Smooth muscle cell (in vitro differentiated cells): ENCODE measurements at regions not wholly inside any gene's neighbourhood (a gene's known extent, or its start where the extent isn't known, plus 50 kb on each side); places are given as distances from the start of the nearest gene placed in this dataset.

ENCODE experiments used
- DNase-seq: peaks from one replicate; lab custom pipeline; 2025; ENCODE audit not compliant: unreplicated experiment; lab: John Stamatoyannopoulos, UW
- H2AFZ ChIP-seq: fragments of 200-600 bp; sonication (generic); 2 replicates; pipeline ENCODE4 v1.6.0; 2016; ENCODE audit warnings: antibody characterized with exemption, low read depth, mild to moderate bottlenecking
- H3F3A ChIP-seq: fragments of 200-600 bp; sonication (generic); 2 replicates; pipeline ENCODE4 v1.6.0; 2017; ENCODE audit warnings: antibody characterized with exemption, low read depth
- H3K27ac ChIP-seq: fragments of 200-600 bp; sonication (generic); 2 replicates; pipeline ENCODE4 v1.5.1; 2016; ENCODE audit warnings: low read depth, mild to moderate bottlenecking
- H3K27me3 ChIP-seq: fragments of 200-600 bp; sonication (generic); 2 replicates; pipeline ENCODE4 v1.6.1; 2016; ENCODE audit warnings: low read depth, mild to moderate bottlenecking
- H3K36me3 ChIP-seq: fragments of 200-600 bp; sonication (generic); 2 replicates; pipeline ENCODE4 v1.5.1; 2016; ENCODE audit warnings: low read depth
- H3K4me1 ChIP-seq: fragments of 200-600 bp; sonication (generic); 2 replicates; pipeline ENCODE4 v1.5.1; 2016; ENCODE audit warnings: low read depth
- H3K4me2 ChIP-seq: fragments of 200-600 bp; sonication (generic); 2 replicates; pipeline ENCODE4 v1.6.0; 2016; ENCODE audit warnings: mild to moderate bottlenecking
- H3K4me3 ChIP-seq: fragments of 200-600 bp; sonication (generic); 2 replicates; pipeline ENCODE4 v1.5.1; 2016; ENCODE audit warnings: mild to moderate bottlenecking
- H3K79me2 ChIP-seq: fragments of 200-600 bp; sonication (generic); 2 replicates; pipeline ENCODE4 v1.6.0; 2016; ENCODE audit warnings: low read depth, mild to moderate bottlenecking
- H3K9ac ChIP-seq: fragments of 200-600 bp; sonication (generic); 2 replicates; pipeline ENCODE4 v1.6.0; 2016; ENCODE audit warnings: low read depth
- H3K9me3 ChIP-seq: fragments of 200-600 bp; sonication (generic); replicated peaks from 2 replicates; pipeline ENCODE4 v1.5.1; 2016; ENCODE audit warnings: low read depth
- H4K20me1 ChIP-seq: fragments of 200-600 bp; sonication (generic); 2 replicates; pipeline ENCODE4 v1.6.0; 2016; ENCODE audit warnings: low read depth
- CTCF ChIP-seq: fragments of 200-600 bp; sonication (generic); IDR thresholded peaks from 2 replicates; pipeline ENCODE4 v1.5.1; 2017; ENCODE audit warnings: borderline replicate concordance, mild to moderate bottlenecking, antibody characterized with exemption; ENCODE audit not compliant: insufficient read depth, poor library complexity, severe bottlenecking
- WGBS: methylation state at CpG from one replicate; pipeline ENCODE4 v1.1.7; 2016; ENCODE audit warnings: low lambda C conversion rate; 5-methylcytosine and 5-hydroxymethylcytosine counted together

GRCh38 chr16:64004116-64004515, 1117.7 kb downstream of the CDH11 start:
- H3K9ac ChIP-seq, result no peak overlapping the region

GRCh38 chr16:63995025-63995424, 1126.8 kb downstream of the CDH11 start:
- no peak overlapping the region for H3K4me2 ChIP-seq
- H3K9ac ChIP-seq, result no peak overlapping the region
- no peaks in the 10 kb centered on the region for H3K4me1 ChIP-seq
- whole genome bisulfite sequencing, result 96% methylated on average over 8 of the region's 8 CpGs
- no peaks in the 10 kb centered on the region for H3K27me3 ChIP-seq
- no peaks in the 10 kb centered on the region for H3K9me3 ChIP-seq
- DNase-seq, result no peak
- no peak overlapping the region for H2AFZ ChIP-seq
- no peak for TF ChIP-seq CTCF
- H3K27ac ChIP-seq, result no peak overlapping the region
- no peaks in the 10 kb centered on the region for H3K36me3 ChIP-seq
- no peaks in the 10 kb centered on the region for H3K79me2 ChIP-seq
- no peaks in the 10 kb centered on the region for H4K20me1 ChIP-seq
- no peak overlapping the region for H3K4me3 ChIP-seq
- no peaks in the 10 kb centered on the region for H3F3A ChIP-seq

More at GRCh38 chr16:64004116-64004515, 1117.7 kb downstream of the CDH11 start:
- WGBS, result 60% methylated on average over 1 of the region's 1 CpG
- no peak for TF ChIP-seq CTCF
- Histone ChIP-seq H2AFZ (peak overlapping the region; percentile 20), H3K4me3 (no peak overlapping the region), H3K4me1 (no peaks in the 10 kb centered on the region), H3K9me3 (no peaks in the 10 kb centered on the region), H4K20me1 (no peaks in the 10 kb centered on the region), H3K4me2 (no peak overlapping the region), H3K27ac (no peak overlapping the region), H3F3A (no peaks in the 10 kb centered on the region), H3K79me2 (no peaks in the 10 kb centered on the region), H3K27me3 (no peaks in the 10 kb centered on the region), H3K36me3 (no peaks in the 10 kb centered on the region)
- DNase-seq, result no peak

GRCh38 chr16:63983401-63983800, 1138.5 kb downstream of the CDH11 start:
- H2AFZ ChIP-seq, result no peak overlapping the region
- no peak overlapping the region for H3K27ac ChIP-seq
- no peaks in the 10 kb centered on the region for H3K27me3 ChIP-seq
- no peaks in the 10 kb centered on the region for H3K36me3 ChIP-seq
- no peaks in the 10 kb centered on the region for H3K79me2 ChIP-seq
- peaks cover 29% of the 10 kb centered on the region for H3K4me1 ChIP-seq
- H3K9me3 ChIP-seq, result no peaks in the 10 kb centered on the region
- no peak for TF ChIP-seq CTCF
- WGBS, result 58% methylated on average over 2 of the region's 2 CpGs
- no peak for DNase-seq
- H3F3A ChIP-seq, result no peaks in the 10 kb centered on the region
- no peak overlapping the region for H3K4me3 ChIP-seq
- H4K20me1 ChIP-seq, result no peaks in the 10 kb centered on the region
- H3K9ac ChIP-seq, result no peak overlapping the region
- no peak overlapping the region for H3K4me2 ChIP-seq

GRCh38 chr16:63982741-63983140, 1139.1 kb downstream of the CDH11 start:
- Histone ChIP-seq H3K4me1 (peaks cover 29% of the 10 kb centered on the region), H3K4me3 (no peak overlapping the region), H4K20me1 (no peaks in the 10 kb centered on the region), H3K27me3 (no peaks in the 10 kb centered on the region), H3K79me2 (no peaks in the 10 kb centered on the region), H3K36me3 (no peaks in the 10 kb centered on the region), H3K4me2 (no peak overlapping the region), H3F3A (no peaks in the 10 kb centered on the region), H3K9me3 (no peaks in the 10 kb centered on the region), H3K9ac (no peak overlapping the region), H3K27ac (no peak overlapping the region), H2AFZ (no peak overlapping the region)
- no peak for TF ChIP-seq CTCF
- WGBS, result 83% methylated on average over 3 of the region's 3 CpGs
- DNase-seq, result no peak
